Inflammatory macrophage treated with lipopolysaccharide for 4 hours (primary cell): ENCODE measurements at regions not wholly inside any gene's neighbourhood (a gene's known extent, or its start where the extent isn't known, plus 50 kb on each side); places are given as distances from the start of the nearest gene placed in this dataset.

Experiments
- DNase-seq: peaks from one replicate; pipeline ENCODE4 v3.0.0-alpha.2; 2020

GRCh38 chr14:62101673-62102348, 339.6 kb downstream of the SNAPC1 start:
- DNase-seq = no peak

- DNase-seq = no peak
These were observed 340.1 kb downstream of the SNAPC1 start for GRCh38 chr14:62102349-62102725.

- DNase-seq = no peak
These were observed 341.2 kb downstream of the SNAPC1 start for GRCh38 chr14:62103464-62103863.

GRCh38 chr14:62110941-62111340, 348.7 kb downstream of the SNAPC1 start:
- DNase-seq = no peak

GRCh38 chr14:62117010-62117750, 355.0 kb downstream of the SNAPC1 start:
- DNase-seq = no peak

GRCh38 chr14:62117751-62118105, 355.5 kb downstream of the SNAPC1 start:
- DNase-seq = no peak

- no peak for DNase-seq
These were observed 356.2 kb downstream of the SNAPC1 start for GRCh38 chr14:62118461-62118860.

- DNase-seq = no peak
These were observed 356.7 kb downstream of the SNAPC1 start for GRCh38 chr14:62118871-62119270.

- DNase-seq = no peak
These were observed 361.7 kb downstream of the SNAPC1 start for GRCh38 chr14:62123961-62124360.

GRCh38 chr14:62125793-62126192, 363.6 kb downstream of the SNAPC1 start:
- no peak for DNase-seq

GRCh38 chr14:62126879-62127478, 364.8 kb downstream of the SNAPC1 start:
- DNase-seq = peak; percentile 49

- no peak for DNase-seq
These were observed 368.2 kb downstream of the SNAPC1 start for GRCh38 chr14:62130441-62130840.

- no peak for DNase-seq
These were observed 371.7 kb downstream of the SNAPC1 start for GRCh38 chr14:62133776-62134550.

- no peak for DNase-seq
These were observed 376.4 kb downstream of the SNAPC1 start for GRCh38 chr14:62138593-62138992.

GRCh38 chr14:62141139-62141538, 378.9 kb downstream of the SNAPC1 start:
- no peak for DNase-seq

- DNase-seq = no peak
These were observed 381.0 kb downstream of the SNAPC1 start for GRCh38 chr14:62143245-62143644.

GRCh38 chr14:62144863-62145262, 382.6 kb downstream of the SNAPC1 start:
- no peak for DNase-seq

- DNase-seq = no peak
These were observed 383.8 kb downstream of the SNAPC1 start for GRCh38 chr14:62146030-62146429.

GRCh38 chr14:62156052-62156451, 393.8 kb downstream of the SNAPC1 start:
- no peak for DNase-seq

- DNase-seq = no peak
These were observed 396.6 kb downstream of the SNAPC1 start for GRCh38 chr14:62158779-62159178.

GRCh38 chr14:62159314-62159713, 397.1 kb downstream of the SNAPC1 start:
- no peak for DNase-seq

- DNase-seq = peak; percentile 5
These were observed 400.9 kb downstream of the SNAPC1 start for GRCh38 chr14:62162998-62163589.

GRCh38 chr14:62168564-62169155, 406.4 kb downstream of the SNAPC1 start:
- DNase-seq = no peak
